HCT116 (cell line): ENCODE measurements at regions not wholly inside any gene's neighbourhood (a gene's known extent, or its start where the extent isn't known, plus 50 kb on each side); places are given as distances from the start of the nearest gene placed in this dataset.

ENCODE experiments used
- ATAC-seq: fragments of 200-7000 bp; cut with Tn5 transposase; 2 replicates; pipeline ENCODE4 v1.9.1; 2020; ENCODE audit warnings: mild to moderate bottlenecking, moderate library complexity
- BruUV-seq: library from RNA; stranded (reverse); fragments of 400-500 nt; replicated peaks from 2 replicates; lab custom pipeline; 2021; lab: Mats Ljungman, UMichigan
- CTCF ChIA-PET: fragments of 300-600 bp; sonication (Branson Sonifier 250); formaldehyde crosslinking; loops from one replicate; lab custom pipeline; 2021; ENCODE audit warnings: antibody characterized with exemption; lab: Charles Lee
- POLR2A ChIA-PET: fragments of 300-600, 350-600 bp; sonication (Branson Sonifier 250); formaldehyde crosslinking; loops from one replicate; lab custom pipeline; 2021; ENCODE audit warnings: antibody characterized with exemption; lab: Charles Lee
- RAD21 ChIA-PET, 2 experiments: fragments of 300-600 bp; sonication (Branson Sonifier 250); formaldehyde crosslinking; loops; one replicate each; lab custom pipeline; 2023; ENCODE audit warnings: low total read pairs in 2 of 2; ENCODE audit not compliant: uncharacterized antibody in 2 of 2, unreplicated experiment in 2 of 2, low non-redundant PET in 1 of 2; lab: Charles Lee
- DNase-seq: peaks from one replicate; pipeline ENCODE4 v3.0.0-alpha.2; 2010; ENCODE audit warnings: low read depth, low spot score
- H2AFZ ChIP-seq: fragments of 200-600 bp; shearing (Covaris generic), sonication (generic); 2 replicates; pipeline ENCODE4 v1.6.1; 2017; ENCODE audit warnings: low read depth, mixed run types, mixed read lengths, antibody characterized with exemption, low read length; ENCODE audit not compliant: poor library complexity, severe bottlenecking
- H3K27ac ChIP-seq: 2 replicates; pipeline ENCODE4 v1.5.1; 2012; ENCODE audit warnings: low read depth, low read length
- H3K27me3 ChIP-seq: fragments of 200-600 bp; sonication (generic); 2 replicates; pipeline ENCODE4 v1.6.1; 2016; ENCODE audit warnings: mixed run types, low read length, mixed read lengths; ENCODE audit not compliant: insufficient read depth
- H3K36me3 ChIP-seq, 2 experiments: fragments of 200-500 bp in 1 of 2; fragments of 200-600 bp in 1 of 2; sonication (Bioruptor generic) in 1 of 2; sonication (generic) in 1 of 2; 2 replicates each; pipeline versions ENCODE4 v1.5.1 to v1.6.1; 2014 to 2016; ENCODE audit warnings: low read length in 2 of 2, inconsistent platforms in 1 of 2, mixed read lengths in 1 of 2, mixed run types in 1 of 2; ENCODE audit not compliant: insufficient read depth in 2 of 2, control insufficient read depth in 1 of 2
- H3K4me1 ChIP-seq, 2 experiments: fragments of 200-600 bp in 1 of 2; sonication (generic) in 1 of 2; 2 replicates each; pipeline versions ENCODE4 v1.5.1 to v1.6.1; 2012 to 2017; ENCODE audit warnings: low read length in 2 of 2, inconsistent platforms in 1 of 2, mild to moderate bottlenecking in 1 of 2, mixed read lengths in 1 of 2, mixed run types in 1 of 2, moderate library complexity in 1 of 2; ENCODE audit not compliant: insufficient read depth in 2 of 2, control insufficient read depth in 1 of 2
- H3K4me2 ChIP-seq: fragments of 200-600 bp; sonication (generic); 2 replicates; pipeline ENCODE4 v1.6.1; 2017; ENCODE audit warnings: mixed run types, low read length, mixed read lengths
- H3K4me3 ChIP-seq, 2 experiments: fragments of 200-600 bp in 1 of 2; sonication (generic) in 1 of 2; replicated peaks in 1 of 2; 2 replicates each; pipeline ENCODE4 v1.5.1; 2011 to 2016; ENCODE audit warnings: low read length in 2 of 2, control low read depth in 1 of 2, low read depth in 1 of 2, mild to moderate bottlenecking in 1 of 2, mixed read lengths in 1 of 2, mixed run types in 1 of 2
- H3K79me2 ChIP-seq: fragments of 200-600 bp; sonication (generic); 2 replicates; pipeline ENCODE4 v1.6.1; 2017; ENCODE audit warnings: mild to moderate bottlenecking, mixed run types, low read length, moderate library complexity, mixed read lengths; ENCODE audit not compliant: insufficient read depth
- H3K9ac ChIP-seq: fragments of 200-600 bp; sonication (generic); 2 replicates; pipeline ENCODE4 v1.6.1; 2016; ENCODE audit warnings: low read length, mixed read lengths
- H3K9me2 ChIP-seq: fragments of 200-600 bp; sonication (generic), shearing (Covaris generic); 2 replicates; pipeline ENCODE4 v1.6.1; 2017; ENCODE audit warnings: mixed run types, mild to moderate bottlenecking, moderate library complexity; ENCODE audit not compliant: insufficient read depth
- H3K9me3 ChIP-seq, 2 experiments: fragments of 200-500 bp in 1 of 2; fragments of 200-600 bp in 1 of 2; sonication (Bioruptor generic) in 1 of 2; sonication (generic) in 1 of 2; 2 replicates each; pipeline ENCODE4 v1.6.1; 2014 to 2017; ENCODE audit warnings: low read length in 2 of 2, mixed read lengths in 2 of 2, inconsistent platforms in 1 of 2, low read depth in 1 of 2, mild to moderate bottlenecking in 1 of 2, mixed run types in 1 of 2, moderate library complexity in 1 of 2; ENCODE audit not compliant: control insufficient read depth in 1 of 2, insufficient read depth in 1 of 2
- H4K20me1 ChIP-seq: fragments of 200-600 bp; sonication (generic), shearing (Covaris generic); 2 replicates; pipeline ENCODE4 v1.6.1; 2017; ENCODE audit warnings: mixed run types, mild to moderate bottlenecking, moderate library complexity; ENCODE audit not compliant: insufficient read depth
- EGR1 ChIP-seq: IDR thresholded peaks from 2 replicates; pipeline ENCODE4 v1.6.1; 2012; ENCODE audit warnings: low read depth
- SRF ChIP-seq: IDR thresholded peaks from 2 replicates; pipeline ENCODE4 v1.6.1; 2012; ENCODE audit warnings: low read depth
- TCF7L2 ChIP-seq: IDR thresholded peaks from 2 replicates; pipeline ENCODE4 v1.7.0; 2011; ENCODE audit warnings: borderline replicate concordance, inconsistent platforms; ENCODE audit not compliant: insufficient read depth, insufficient read length; ENCODE audit errors: extremely low read depth
- intact Hi-C: fragments of 100-400 bp; cut with micrococcal nuclease; formaldehyde crosslinking; loops from 2 replicates; pipeline ENCODE4 v1.10.0; 2022
- TF ChIP-seq, protein P1 (sequence below): IDR thresholded peaks from 2 replicates; pipeline ENCODE4 v1.6.1; 2012; ENCODE audit warnings: low read depth
- TF ChIP-seq, protein P2 (sequence below): IDR thresholded peaks from 2 replicates; pipeline ENCODE4 v1.6.1; 2011; ENCODE audit warnings: mild to moderate bottlenecking, low read length, moderate library complexity; ENCODE audit not compliant: insufficient replicate concordance; ENCODE audit errors: extremely low read depth

DNA sequence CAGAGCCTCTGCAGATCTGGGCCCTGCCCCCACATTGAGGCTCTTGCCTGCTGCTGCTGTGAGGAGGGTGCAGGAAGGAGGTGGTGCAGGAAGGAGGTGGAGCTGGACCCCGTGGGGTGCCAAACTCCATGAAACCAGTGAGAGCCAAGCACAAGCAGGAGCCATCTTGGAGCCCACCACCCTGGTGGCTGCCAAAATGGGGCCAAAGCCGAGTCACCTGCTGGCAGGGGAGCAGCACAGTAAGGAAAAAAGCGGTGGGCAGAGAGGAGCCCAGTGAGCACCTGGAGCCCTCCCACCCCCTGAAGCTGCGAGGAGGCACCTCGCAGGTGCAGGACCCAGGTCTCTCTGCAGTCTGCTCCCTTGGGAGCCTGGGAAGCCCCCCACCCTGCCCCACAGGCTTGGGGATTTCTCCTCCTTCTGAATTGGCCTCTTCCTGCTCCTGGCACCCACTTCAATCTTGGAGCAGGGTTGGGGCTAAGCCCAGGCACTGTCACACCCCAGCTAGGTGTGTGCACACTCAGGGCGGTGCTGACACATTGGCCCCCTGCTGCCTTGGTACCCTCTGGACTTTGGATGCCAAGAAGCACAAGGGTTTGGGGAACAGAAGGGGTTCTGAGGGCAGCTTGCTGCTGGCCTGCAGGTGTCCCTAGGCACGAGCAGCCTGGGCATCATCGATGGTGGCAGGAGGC lies 245.4 kb upstream of the LRRTM4 start:
- no peak for DNase-seq
- CTCF ChIA-PET: no interaction called here
- H3K4me3 ChIP-seq: no peak overlapping the region

More for the DNA sequence above, 245.4 kb upstream of the LRRTM4 start:
- Histone ChIP-seq H2AFZ (no peak overlapping the region), H4K20me1 (no peaks in the 10 kb centered on the region), H3K9me3 (peaks cover 4 to 6% of the 10 kb centered on the region in 2 experiments; a peak in 2 of 4 replicates), H3K27me3 (no peaks in the 10 kb centered on the region), H3K9me2 (no peaks in the 10 kb centered on the region), H3K27ac (no peak overlapping the region), H3K4me1 (no peaks in the 10 kb centered on the region), H3K36me3 (no peaks in the 10 kb centered on the region), H3K9ac (no peak overlapping the region), H3K4me2 (no peak overlapping the region), H3K79me2 (no peaks in the 10 kb centered on the region)
- POLR2A ChIA-PET: no interaction called here
- intact Hi-C loops: no loop called here
- TF ChIP-seq SRF: no peak
- TF ChIP-seq, protein P1, sequence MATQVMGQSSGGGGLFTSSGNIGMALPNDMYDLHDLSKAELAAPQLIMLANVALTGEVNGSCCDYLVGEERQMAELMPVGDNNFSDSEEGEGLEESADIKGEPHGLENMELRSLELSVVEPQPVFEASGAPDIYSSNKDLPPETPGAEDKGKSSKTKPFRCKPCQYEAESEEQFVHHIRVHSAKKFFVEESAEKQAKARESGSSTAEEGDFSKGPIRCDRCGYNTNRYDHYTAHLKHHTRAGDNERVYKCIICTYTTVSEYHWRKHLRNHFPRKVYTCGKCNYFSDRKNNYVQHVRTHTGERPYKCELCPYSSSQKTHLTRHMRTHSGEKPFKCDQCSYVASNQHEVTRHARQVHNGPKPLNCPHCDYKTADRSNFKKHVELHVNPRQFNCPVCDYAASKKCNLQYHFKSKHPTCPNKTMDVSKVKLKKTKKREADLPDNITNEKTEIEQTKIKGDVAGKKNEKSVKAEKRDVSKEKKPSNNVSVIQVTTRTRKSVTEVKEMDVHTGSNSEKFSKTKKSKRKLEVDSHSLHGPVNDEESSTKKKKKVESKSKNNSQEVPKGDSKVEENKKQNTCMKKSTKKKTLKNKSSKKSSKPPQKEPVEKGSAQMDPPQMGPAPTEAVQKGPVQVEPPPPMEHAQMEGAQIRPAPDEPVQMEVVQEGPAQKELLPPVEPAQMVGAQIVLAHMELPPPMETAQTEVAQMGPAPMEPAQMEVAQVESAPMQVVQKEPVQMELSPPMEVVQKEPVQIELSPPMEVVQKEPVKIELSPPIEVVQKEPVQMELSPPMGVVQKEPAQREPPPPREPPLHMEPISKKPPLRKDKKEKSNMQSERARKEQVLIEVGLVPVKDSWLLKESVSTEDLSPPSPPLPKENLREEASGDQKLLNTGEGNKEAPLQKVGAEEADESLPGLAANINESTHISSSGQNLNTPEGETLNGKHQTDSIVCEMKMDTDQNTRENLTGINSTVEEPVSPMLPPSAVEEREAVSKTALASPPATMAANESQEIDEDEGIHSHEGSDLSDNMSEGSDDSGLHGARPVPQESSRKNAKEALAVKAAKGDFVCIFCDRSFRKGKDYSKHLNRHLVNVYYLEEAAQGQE: no peak
- no peak for TF ChIP-seq EGR1
- no peak for TF ChIP-seq TCF7L2
- TF ChIP-seq, protein P2, sequence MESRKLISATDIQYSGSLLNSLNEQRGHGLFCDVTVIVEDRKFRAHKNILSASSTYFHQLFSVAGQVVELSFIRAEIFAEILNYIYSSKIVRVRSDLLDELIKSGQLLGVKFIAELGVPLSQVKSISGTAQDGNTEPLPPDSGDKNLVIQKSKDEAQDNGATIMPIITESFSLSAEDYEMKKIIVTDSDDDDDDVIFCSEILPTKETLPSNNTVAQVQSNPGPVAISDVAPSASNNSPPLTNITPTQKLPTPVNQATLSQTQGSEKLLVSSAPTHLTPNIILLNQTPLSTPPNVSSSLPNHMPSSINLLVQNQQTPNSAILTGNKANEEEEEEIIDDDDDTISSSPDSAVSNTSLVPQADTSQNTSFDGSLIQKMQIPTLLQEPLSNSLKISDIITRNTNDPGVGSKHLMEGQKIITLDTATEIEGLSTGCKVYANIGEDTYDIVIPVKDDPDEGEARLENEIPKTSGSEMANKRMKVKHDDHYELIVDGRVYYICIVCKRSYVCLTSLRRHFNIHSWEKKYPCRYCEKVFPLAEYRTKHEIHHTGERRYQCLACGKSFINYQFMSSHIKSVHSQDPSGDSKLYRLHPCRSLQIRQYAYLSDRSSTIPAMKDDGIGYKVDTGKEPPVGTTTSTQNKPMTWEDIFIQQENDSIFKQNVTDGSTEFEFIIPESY: no peak
- RAD21 ChIA-PET: no interaction called here
- ATAC-seq: no peak
- no TSS peak for BruUV-seq
